ENCODE measurements at regions not wholly inside any gene's neighbourhood (a gene's known extent, or its start where the extent isn't known, plus 50 kb on each side); places are given as distances from the start of the nearest gene placed in this dataset.

DNA sequence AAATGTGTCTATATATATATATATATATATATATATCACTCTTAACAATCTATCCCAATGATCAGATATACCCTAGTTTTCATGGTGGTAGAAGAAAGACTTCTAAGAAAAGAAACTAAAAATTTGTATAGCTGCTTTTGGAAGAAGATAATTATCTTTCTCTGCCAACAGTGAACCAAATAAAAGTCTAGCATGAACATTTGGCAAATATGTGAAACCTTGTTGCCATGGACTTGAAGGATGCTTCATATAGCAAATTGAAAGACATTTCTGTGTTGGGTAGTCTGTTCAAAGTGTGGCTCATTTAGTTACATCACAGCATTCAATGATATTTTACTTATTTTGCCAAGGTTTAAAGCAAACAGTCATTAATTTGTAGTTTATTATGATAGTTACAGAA lies 219.9 kb upstream of the NECTIN3 start:
- no peaks in the 10 kb centered on the region for H3K79me2 ChIP-seq (replicated peaks; ENCODE audit: insufficient read depth, low read length)
- no peak overlapping the region for H3K27ac ChIP-seq (ENCODE audit: low read length)
- H3K4me3 ChIP-seq (ENCODE audit: low read length): no peak overlapping the region
- H3K9ac ChIP-seq (ENCODE audit: low read length): no peak overlapping the region
- H3K9me2 ChIP-seq (ENCODE audit: insufficient read depth, low read length): no peaks in the 10 kb centered on the region
- H4K20me1 ChIP-seq (ENCODE audit: insufficient read depth): no peaks in the 10 kb centered on the region
- H3F3A ChIP-seq (ENCODE audit: insufficient read depth, low read length, poor library complexity, severe bottlenecking): no peaks in the 10 kb centered on the region
- H3K27me3 ChIP-seq (ENCODE audit: insufficient read depth, low read depth, low read length): no peaks in the 10 kb centered on the region
- H3K9me3 ChIP-seq (ENCODE audit: low read length): no peaks in the 10 kb centered on the region
- H3K36me3 ChIP-seq (ENCODE audit: insufficient read depth, low read length): no peaks in the 10 kb centered on the region
- H3K4me2 ChIP-seq (ENCODE audit: low read length): no peak overlapping the region
- TF ChIP-seq POLR2AphosphoS5 (IDR thresholded peaks at IDR 0.05) (no peak), TAF1 (IDR thresholded peaks at IDR 0.05; ENCODE audit: low read depth) (no peak), SMC3 (conservative IDR thresholded peaks at IDR 0.05; ENCODE audit: poor library complexity) (no peak), EP300 (conservative IDR thresholded peaks at IDR 0.05; ENCODE audit: poor library complexity, severe bottlenecking) (no peak), RAD21 (conservative IDR thresholded peaks at IDR 0.05) (no peak), MXI1 (conservative IDR thresholded peaks at IDR 0.05; ENCODE audit: poor library complexity, severe bottlenecking) (no peak), EZH2 (IDR thresholded peaks at IDR 0.05; ENCODE audit: borderline replicate concordance, insufficient read depth, low read length, poor library complexity, severe bottlenecking) (no peak)
- TF ChIP-seq, protein P1, sequence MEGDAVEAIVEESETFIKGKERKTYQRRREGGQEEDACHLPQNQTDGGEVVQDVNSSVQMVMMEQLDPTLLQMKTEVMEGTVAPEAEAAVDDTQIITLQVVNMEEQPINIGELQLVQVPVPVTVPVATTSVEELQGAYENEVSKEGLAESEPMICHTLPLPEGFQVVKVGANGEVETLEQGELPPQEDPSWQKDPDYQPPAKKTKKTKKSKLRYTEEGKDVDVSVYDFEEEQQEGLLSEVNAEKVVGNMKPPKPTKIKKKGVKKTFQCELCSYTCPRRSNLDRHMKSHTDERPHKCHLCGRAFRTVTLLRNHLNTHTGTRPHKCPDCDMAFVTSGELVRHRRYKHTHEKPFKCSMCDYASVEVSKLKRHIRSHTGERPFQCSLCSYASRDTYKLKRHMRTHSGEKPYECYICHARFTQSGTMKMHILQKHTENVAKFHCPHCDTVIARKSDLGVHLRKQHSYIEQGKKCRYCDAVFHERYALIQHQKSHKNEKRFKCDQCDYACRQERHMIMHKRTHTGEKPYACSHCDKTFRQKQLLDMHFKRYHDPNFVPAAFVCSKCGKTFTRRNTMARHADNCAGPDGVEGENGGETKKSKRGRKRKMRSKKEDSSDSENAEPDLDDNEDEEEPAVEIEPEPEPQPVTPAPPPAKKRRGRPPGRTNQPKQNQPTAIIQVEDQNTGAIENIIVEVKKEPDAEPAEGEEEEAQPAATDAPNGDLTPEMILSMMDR (IDR thresholded peaks at IDR 0.05; ENCODE audit: poor library complexity, severe bottlenecking): no peak
- TF ChIP-seq, protein P2, sequence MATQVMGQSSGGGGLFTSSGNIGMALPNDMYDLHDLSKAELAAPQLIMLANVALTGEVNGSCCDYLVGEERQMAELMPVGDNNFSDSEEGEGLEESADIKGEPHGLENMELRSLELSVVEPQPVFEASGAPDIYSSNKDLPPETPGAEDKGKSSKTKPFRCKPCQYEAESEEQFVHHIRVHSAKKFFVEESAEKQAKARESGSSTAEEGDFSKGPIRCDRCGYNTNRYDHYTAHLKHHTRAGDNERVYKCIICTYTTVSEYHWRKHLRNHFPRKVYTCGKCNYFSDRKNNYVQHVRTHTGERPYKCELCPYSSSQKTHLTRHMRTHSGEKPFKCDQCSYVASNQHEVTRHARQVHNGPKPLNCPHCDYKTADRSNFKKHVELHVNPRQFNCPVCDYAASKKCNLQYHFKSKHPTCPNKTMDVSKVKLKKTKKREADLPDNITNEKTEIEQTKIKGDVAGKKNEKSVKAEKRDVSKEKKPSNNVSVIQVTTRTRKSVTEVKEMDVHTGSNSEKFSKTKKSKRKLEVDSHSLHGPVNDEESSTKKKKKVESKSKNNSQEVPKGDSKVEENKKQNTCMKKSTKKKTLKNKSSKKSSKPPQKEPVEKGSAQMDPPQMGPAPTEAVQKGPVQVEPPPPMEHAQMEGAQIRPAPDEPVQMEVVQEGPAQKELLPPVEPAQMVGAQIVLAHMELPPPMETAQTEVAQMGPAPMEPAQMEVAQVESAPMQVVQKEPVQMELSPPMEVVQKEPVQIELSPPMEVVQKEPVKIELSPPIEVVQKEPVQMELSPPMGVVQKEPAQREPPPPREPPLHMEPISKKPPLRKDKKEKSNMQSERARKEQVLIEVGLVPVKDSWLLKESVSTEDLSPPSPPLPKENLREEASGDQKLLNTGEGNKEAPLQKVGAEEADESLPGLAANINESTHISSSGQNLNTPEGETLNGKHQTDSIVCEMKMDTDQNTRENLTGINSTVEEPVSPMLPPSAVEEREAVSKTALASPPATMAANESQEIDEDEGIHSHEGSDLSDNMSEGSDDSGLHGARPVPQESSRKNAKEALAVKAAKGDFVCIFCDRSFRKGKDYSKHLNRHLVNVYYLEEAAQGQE (IDR thresholded peaks at IDR 0.05; ENCODE audit: borderline replicate concordance): no peak
- no peak overlapping the region for H2AFZ ChIP-seq (ENCODE audit: low read depth, low read length)

DNA sequence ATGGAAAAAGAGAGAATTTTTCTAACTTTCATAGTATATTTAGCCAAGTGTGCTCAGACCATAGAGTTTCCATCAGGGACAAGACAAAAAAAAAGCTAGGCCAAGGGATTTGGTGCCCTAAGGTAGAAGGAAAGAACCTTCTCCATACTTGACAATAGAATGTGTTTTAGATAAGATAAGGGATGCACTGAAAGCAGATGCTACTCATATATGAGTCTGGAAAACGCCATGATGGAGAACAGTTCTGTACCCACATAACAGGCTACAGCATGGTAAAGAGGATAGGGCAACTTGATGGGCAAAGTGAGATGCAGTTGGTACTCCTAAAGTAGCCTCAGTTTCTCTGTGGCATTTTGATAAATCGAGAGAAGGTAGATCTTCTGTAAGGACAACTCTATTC lies 216.4 kb upstream of the NECTIN3 start:
- H4K20me1 ChIP-seq (ENCODE audit: insufficient read depth): no peaks in the 10 kb centered on the region
- no peak overlapping the region for H3K27ac ChIP-seq (ENCODE audit: low read length)
- no peaks in the 10 kb centered on the region for H3K9me2 ChIP-seq (ENCODE audit: insufficient read depth, low read length)
- no peak overlapping the region for H3K4me3 ChIP-seq (ENCODE audit: low read length)
- H2AFZ ChIP-seq (ENCODE audit: low read depth, low read length): no peak overlapping the region
- no peaks in the 10 kb centered on the region for H3K79me2 ChIP-seq (replicated peaks; ENCODE audit: insufficient read depth, low read length)
- H3K4me2 ChIP-seq (ENCODE audit: low read length): no peak overlapping the region
- H3K9ac ChIP-seq (ENCODE audit: low read length): no peak overlapping the region
- no peaks in the 10 kb centered on the region for H3K36me3 ChIP-seq (ENCODE audit: insufficient read depth, low read length)
- no peaks in the 10 kb centered on the region for H3K9me3 ChIP-seq (ENCODE audit: low read length)
- no peaks in the 10 kb centered on the region for H3K27me3 ChIP-seq (ENCODE audit: insufficient read depth, low read depth, low read length)
- TF ChIP-seq RAD21 (conservative IDR thresholded peaks at IDR 0.05): no peak
- H3F3A ChIP-seq (ENCODE audit: insufficient read depth, low read length, poor library complexity, severe bottlenecking): no peaks in the 10 kb centered on the region

DNA sequence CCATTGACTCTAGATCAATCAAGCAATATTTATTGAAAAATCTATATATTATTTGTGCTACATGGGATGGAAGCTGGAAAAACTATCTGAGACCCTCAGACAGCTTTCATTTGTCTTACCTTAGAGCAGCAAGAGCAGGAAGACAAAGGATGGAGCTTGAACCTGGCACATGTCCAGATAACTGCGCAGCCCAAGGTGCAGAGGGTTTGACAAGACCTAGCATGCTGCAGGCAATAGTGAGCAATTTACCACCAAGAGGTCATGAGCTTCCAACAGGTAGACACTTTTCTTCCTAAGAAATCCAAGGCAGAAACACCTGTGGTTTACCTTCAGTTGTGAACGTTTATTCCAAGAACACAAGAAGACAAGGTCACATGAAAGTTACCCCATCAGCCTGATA lies 214.7 kb upstream of the NECTIN3 start:
- H3K36me3 ChIP-seq (ENCODE audit: insufficient read depth, low read length): no peaks in the 10 kb centered on the region
- H3K9ac ChIP-seq (ENCODE audit: low read length): no peak overlapping the region
- H3K9me3 ChIP-seq (ENCODE audit: low read length): no peaks in the 10 kb centered on the region
- H3K27me3 ChIP-seq (ENCODE audit: insufficient read depth, low read depth, low read length): no peaks in the 10 kb centered on the region
- no peak for TF ChIP-seq TAF1 (IDR thresholded peaks at IDR 0.05; ENCODE audit: low read depth)
- no peak for TF ChIP-seq EP300 (conservative IDR thresholded peaks at IDR 0.05; ENCODE audit: poor library complexity, severe bottlenecking)
- H3K27ac ChIP-seq (ENCODE audit: low read length): no peak overlapping the region
- no peaks in the 10 kb centered on the region for H4K20me1 ChIP-seq (ENCODE audit: insufficient read depth)
- no peaks in the 10 kb centered on the region for H3F3A ChIP-seq (ENCODE audit: insufficient read depth, low read length, poor library complexity, severe bottlenecking)
- no peaks in the 10 kb centered on the region for H3K9me2 ChIP-seq (ENCODE audit: insufficient read depth, low read length)
- H3K4me2 ChIP-seq (ENCODE audit: low read length): no peak overlapping the region
- no peak overlapping the region for H3K4me3 ChIP-seq (ENCODE audit: low read length)
- no peaks in the 10 kb centered on the region for H3K79me2 ChIP-seq (replicated peaks; ENCODE audit: insufficient read depth, low read length)
- no peak overlapping the region for H2AFZ ChIP-seq (ENCODE audit: low read depth, low read length)
